Right lobe of liver (tissue), 6 donors: ENCODE measurements at regions not wholly inside any gene's neighbourhood (a gene's known extent, or its start where the extent isn't known, plus 50 kb on each side); places are given as distances from the start of the nearest gene placed in this dataset.
A peak's percentile ranks its signal among the peaks of the same experiment; 100 is the strongest.

Source experiments
- ATAC-seq, 4 donors: fragments of 200-7000 bp; cut with Tn5 transposase; one replicate each; pipeline ENCODE4 v1.9.1; 2020; ENCODE audit warnings: mild to moderate bottlenecking in 4 of 4, moderate library complexity in 4 of 4
- DNase-seq, 3 donors: peaks; one replicate each; pipeline ENCODE4 v3.0.0-alpha.2; 2020
- H3K27ac ChIP-seq, 3 donors: fragments of 200-600 bp; one replicate each; pipeline ENCODE4 v1.8.0; 2022
- H3K27me3 ChIP-seq, 2 donors: fragments of 200-600 bp; one replicate each; pipeline ENCODE4 v1.8.0; 2022
- H3K36me3 ChIP-seq, 4 donors: fragments of 200-600 bp; sonication (generic) in 1 of 4; one replicate each; pipeline versions ENCODE4 v1.5.1 to v1.8.0; 2017 to 2022; ENCODE audit warnings: control low read depth in 1 of 4
- H3K4me1 ChIP-seq, 4 donors: fragments of 200-600 bp; sonication (generic) in 1 of 4; one replicate each; pipeline versions ENCODE4 v1.5.1 to v1.8.0; 2017 to 2022; ENCODE audit warnings: control low read depth in 1 of 4
- H3K4me3 ChIP-seq, 3 donors: fragments of 200-600 bp; one replicate each; pipeline ENCODE4 v1.8.0; 2022
- H3K9me3 ChIP-seq, 4 donors: fragments of 200-600 bp; sonication (generic) in 1 of 4; one replicate each; pipeline versions ENCODE4 v1.5.1 to v1.8.0; 2017 to 2022; ENCODE audit warnings: control low read depth in 1 of 4
- POLR2A ChIP-seq: fragments of 450-650 bp; IDR thresholded peaks from one replicate; pipeline ENCODE4 v1.6.1; 2017; ENCODE audit warnings: antibody characterized with exemption, mild to moderate bottlenecking
- WGBS: methylation state at CpG from one replicate; pipeline ENCODE4 v1.1.6; 2018; ENCODE audit warnings: low coverage, low lambda C conversion rate; ENCODE audit not compliant: insufficient coverage; ENCODE audit errors: missing lambda C conversion rate; 5-methylcytosine and 5-hydroxymethylcytosine counted together
- intact Hi-C, 2 donors: fragments of 100-400 bp; cut with DNase I; formaldehyde crosslinking; loops; one replicate each; pipeline versions ENCODE4 v1.11.2 to v1.14.1; 2022
- TF ChIP-seq, protein P1 (sequence below), 4 donors: fragments of 200-600 bp in 3 of 4; fragments of 450-650 bp in 1 of 4; IDR thresholded peaks; one replicate each; pipeline versions ENCODE4 v1.5.1 to v1.8.0; 2016 to 2022; ENCODE audit warnings: antibody characterized with exemption in 4 of 4, mild to moderate bottlenecking in 2 of 4
- donor health status: DM: no; HTN: yes; CAD: no.
- donor health status: DM: no; HTN: no; CAD: no.
- donor health status: DM: no; HTN: no; CAD: no.
- donor health status: DM: no; HTN: yes; CAD: no.
- donor health status: DM: no; HTN: yes; CAD: no.

DNA sequence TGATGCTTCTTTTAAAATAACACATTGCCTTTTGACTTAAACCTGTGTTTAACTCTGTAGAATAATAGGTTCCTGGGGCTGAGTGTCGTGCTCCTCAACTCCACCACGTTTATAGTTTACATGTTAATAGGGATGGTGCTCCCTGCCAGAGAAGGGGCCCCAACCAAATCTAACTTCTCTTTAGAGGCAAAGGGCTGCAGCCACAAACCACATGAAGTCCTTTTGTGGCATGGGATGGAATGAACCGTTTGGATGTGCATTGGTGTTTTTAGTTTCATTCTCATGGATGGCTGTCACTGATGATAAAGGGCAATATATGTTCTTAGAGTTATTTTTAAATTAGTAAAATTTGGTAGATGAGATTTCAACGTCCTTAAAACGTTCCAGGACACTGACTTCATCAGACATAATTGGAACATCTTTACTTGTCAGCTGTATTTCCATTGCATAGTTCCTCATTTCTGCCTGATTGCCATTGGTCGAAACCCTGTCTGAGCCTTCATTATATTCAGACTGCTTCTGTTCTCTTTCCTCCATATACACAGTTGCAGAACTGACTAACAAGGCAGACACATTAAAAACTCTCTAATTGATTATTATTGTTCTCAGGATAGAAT, 60.4 kb upstream of the HPF1 start:
- TF ChIP-seq POLR2A: no peak
- TF ChIP-seq, protein P1, sequence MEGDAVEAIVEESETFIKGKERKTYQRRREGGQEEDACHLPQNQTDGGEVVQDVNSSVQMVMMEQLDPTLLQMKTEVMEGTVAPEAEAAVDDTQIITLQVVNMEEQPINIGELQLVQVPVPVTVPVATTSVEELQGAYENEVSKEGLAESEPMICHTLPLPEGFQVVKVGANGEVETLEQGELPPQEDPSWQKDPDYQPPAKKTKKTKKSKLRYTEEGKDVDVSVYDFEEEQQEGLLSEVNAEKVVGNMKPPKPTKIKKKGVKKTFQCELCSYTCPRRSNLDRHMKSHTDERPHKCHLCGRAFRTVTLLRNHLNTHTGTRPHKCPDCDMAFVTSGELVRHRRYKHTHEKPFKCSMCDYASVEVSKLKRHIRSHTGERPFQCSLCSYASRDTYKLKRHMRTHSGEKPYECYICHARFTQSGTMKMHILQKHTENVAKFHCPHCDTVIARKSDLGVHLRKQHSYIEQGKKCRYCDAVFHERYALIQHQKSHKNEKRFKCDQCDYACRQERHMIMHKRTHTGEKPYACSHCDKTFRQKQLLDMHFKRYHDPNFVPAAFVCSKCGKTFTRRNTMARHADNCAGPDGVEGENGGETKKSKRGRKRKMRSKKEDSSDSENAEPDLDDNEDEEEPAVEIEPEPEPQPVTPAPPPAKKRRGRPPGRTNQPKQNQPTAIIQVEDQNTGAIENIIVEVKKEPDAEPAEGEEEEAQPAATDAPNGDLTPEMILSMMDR (IDR thresholded peaks at IDR 0.05): no peak

GRCh38 chr4:169815606-169816005, 57.9 kb upstream of the HPF1 start:
- DNase-seq: no peak
- WGBS: 43% methylated on average over 3 of the region's 3 CpGs

More for the DNA sequence above, 60.4 kb upstream of the HPF1 start:
- no peaks in the 10 kb centered on the region for H3K27me3 ChIP-seq
- no peak overlapping the region for H3K4me3 ChIP-seq
- no peaks in the 10 kb centered on the region for H3K4me1 ChIP-seq
- ATAC-seq: no peak
- intact Hi-C loops: loop anchor here in 1 of 2 donors (5.0 kb wide), 1 partner anchor 229 kb away; no protein-coding TSS in a partner anchor
- 29% methylated on average over 6 of the region's 6 CpGs for WGBS
- H3K9me3 ChIP-seq: no peaks in the 10 kb centered on the region
- H3K36me3 ChIP-seq: no peaks in the 10 kb centered on the region
- H3K27ac ChIP-seq: no peak overlapping the region
- no peak for DNase-seq

GRCh38 chr4:169811476-169811875, 53.7 kb upstream of the HPF1 start:
- intact Hi-C loops: no loop called here
- TF ChIP-seq, protein P1 (IDR thresholded peaks at IDR 0.05): no peak
- TF ChIP-seq POLR2A: no peak

More at GRCh38 chr4:169815606-169816005, 57.9 kb upstream of the HPF1 start:
- no peak overlapping the region for H3K4me3 ChIP-seq
- no peaks in the 10 kb centered on the region for H3K27me3 ChIP-seq
- H3K4me1 ChIP-seq: no peaks in the 10 kb centered on the region
- peak in 1 of 4 donors; percentile 32 for ATAC-seq
- no peak for TF ChIP-seq POLR2A
- TF ChIP-seq, protein P1 (IDR thresholded peaks at IDR 0.05): no peak
- H3K36me3 ChIP-seq: no peaks in the 10 kb centered on the region
- H3K9me3 ChIP-seq: no peaks in the 10 kb centered on the region
- intact Hi-C loops: loop anchor here in 1 of 2 donors (5.0 kb wide), 1 partner anchor 232 kb away; no protein-coding TSS in a partner anchor
- no peak overlapping the region for H3K27ac ChIP-seq

DNA sequence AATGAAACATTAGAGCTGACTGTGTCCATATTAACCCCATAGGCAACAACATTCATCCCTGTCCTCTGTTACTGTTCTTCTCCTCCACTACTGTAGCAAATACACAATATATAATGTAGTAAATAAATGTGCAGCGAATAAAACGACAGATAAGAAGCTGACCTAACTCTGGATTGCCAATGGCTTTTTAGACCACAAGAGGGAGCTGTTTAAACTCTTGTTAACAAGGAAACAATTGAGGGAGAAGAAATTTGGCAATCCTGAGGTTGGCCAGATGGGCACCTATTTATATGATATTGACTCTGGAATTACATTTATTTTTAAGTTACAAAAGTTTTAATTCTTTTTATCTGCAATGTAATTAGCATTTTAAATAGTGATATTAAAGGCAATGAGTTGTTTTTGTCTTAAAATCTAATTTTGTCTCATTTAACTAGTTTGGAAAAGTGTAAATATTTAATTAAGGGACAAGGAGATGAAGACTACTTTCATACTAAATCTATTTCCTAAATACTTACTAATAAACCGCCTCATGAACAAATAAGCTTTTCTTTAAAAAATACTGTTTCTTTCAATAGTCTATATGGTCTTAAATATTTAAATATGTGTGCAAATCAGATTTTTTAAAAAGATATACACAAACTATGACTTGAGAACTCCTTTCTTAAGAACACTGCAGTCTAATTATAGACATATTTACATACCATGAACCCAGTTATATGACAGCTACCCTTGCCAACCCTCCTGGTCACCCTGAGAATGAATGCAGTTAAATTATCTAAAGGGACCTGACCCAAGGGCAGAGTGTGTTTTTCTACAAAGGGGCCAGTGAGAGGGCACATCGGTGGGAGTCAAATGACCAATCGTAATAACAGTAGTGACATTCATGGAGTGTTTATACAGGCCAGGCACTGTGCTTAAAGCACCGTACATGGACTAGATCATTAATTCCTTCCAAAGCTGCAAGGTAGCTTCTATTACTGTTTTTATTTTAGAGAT, 52.9 kb upstream of the HPF1 start:
- H3K4me1 ChIP-seq: no peaks in the 10 kb centered on the region
- no peaks in the 10 kb centered on the region for H3K9me3 ChIP-seq
- H3K36me3 ChIP-seq: no peaks in the 10 kb centered on the region
- 22% methylated on average over 6 of the region's 6 CpGs for WGBS
- no peak for TF ChIP-seq POLR2A
- TF ChIP-seq, protein P1 (IDR thresholded peaks at IDR 0.05): peak; percentile 87 to 91 (median 89)
- DNase-seq (no peak), ATAC-seq (peak; percentile 77 to 90 (median 86))
- no peak overlapping the region for H3K4me3 ChIP-seq
- H3K27me3 ChIP-seq: no peaks in the 10 kb centered on the region
- H3K27ac ChIP-seq: no peak overlapping the region
- intact Hi-C loops: no loop called here

More at GRCh38 chr4:169811476-169811875, 53.7 kb upstream of the HPF1 start:
- Histone ChIP-seq H3K4me3 (no peak overlapping the region), H3K27ac (no peak overlapping the region), H3K27me3 (no peaks in the 10 kb centered on the region), H3K9me3 (no peaks in the 10 kb centered on the region), H3K36me3 (no peaks in the 10 kb centered on the region), H3K4me1 (no peaks in the 10 kb centered on the region)
- DNase-seq: no peak
- 41% methylated on average over 2 of the region's 2 CpGs for WGBS
- ATAC-seq: no peak
